Panc1 (cell line): ENCODE measurements at regions not wholly inside any gene's neighbourhood (a gene's known extent, or its start where the extent isn't known, plus 50 kb on each side); places are given as distances from the start of the nearest gene placed in this dataset.

Experiments used
- CTCF ChIP-seq: fragments of 450-650 bp; IDR thresholded peaks from 2 replicates; pipeline ENCODE4 v1.5.1; 2017; ENCODE audit warnings: mild to moderate bottlenecking
- POLR2AphosphoS5 ChIP-seq: IDR thresholded peaks from 2 replicates; pipeline ENCODE4 v1.6.1; 2012; ENCODE audit warnings: mild to moderate bottlenecking, low read depth, low read length, moderate library complexity
- SIN3A ChIP-seq: IDR thresholded peaks from 2 replicates; pipeline ENCODE4 v1.6.1; 2012; ENCODE audit warnings: low read depth, mild to moderate bottlenecking, low read length, moderate library complexity, borderline replicate concordance; ENCODE audit not compliant: insufficient read depth
- TCF7L2 ChIP-seq: IDR thresholded peaks from 2 replicates; pipeline ENCODE4 v1.6.1; 2011; ENCODE audit warnings: mild to moderate bottlenecking, low read depth, low read length, inconsistent platforms
- TF ChIP-seq, protein P1 (sequence below), 2 experiments: IDR thresholded peaks; 2 replicates each; pipeline ENCODE4 v1.6.1; 2011 to 2012; ENCODE audit warnings: low read depth in 2 of 2, control low read depth in 1 of 2, low read length in 1 of 2, mild to moderate bottlenecking in 1 of 2, moderate library complexity in 1 of 2; ENCODE audit not compliant: insufficient read depth in 1 of 2

DNA sequence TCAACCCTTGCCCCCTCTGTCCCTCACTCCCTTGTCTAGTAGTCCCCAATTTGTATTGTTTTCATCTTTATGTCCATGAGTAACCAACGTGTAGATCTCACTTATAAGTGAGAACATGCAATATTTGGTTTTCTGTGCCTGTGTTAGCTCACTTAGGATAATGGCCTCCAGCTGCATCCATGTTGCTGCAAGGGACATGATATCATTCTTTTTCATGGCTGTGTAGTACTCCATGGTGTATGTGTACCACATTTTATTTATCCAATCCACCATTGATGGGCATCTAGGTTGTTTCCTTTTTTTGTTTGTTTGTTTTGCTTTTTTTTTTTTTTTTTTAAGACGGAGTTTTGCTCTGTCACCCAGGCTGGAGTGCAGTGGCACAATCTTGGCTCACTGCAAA, 63.0 kb upstream of the HS3ST4 start:
- TF ChIP-seq, protein P1, sequence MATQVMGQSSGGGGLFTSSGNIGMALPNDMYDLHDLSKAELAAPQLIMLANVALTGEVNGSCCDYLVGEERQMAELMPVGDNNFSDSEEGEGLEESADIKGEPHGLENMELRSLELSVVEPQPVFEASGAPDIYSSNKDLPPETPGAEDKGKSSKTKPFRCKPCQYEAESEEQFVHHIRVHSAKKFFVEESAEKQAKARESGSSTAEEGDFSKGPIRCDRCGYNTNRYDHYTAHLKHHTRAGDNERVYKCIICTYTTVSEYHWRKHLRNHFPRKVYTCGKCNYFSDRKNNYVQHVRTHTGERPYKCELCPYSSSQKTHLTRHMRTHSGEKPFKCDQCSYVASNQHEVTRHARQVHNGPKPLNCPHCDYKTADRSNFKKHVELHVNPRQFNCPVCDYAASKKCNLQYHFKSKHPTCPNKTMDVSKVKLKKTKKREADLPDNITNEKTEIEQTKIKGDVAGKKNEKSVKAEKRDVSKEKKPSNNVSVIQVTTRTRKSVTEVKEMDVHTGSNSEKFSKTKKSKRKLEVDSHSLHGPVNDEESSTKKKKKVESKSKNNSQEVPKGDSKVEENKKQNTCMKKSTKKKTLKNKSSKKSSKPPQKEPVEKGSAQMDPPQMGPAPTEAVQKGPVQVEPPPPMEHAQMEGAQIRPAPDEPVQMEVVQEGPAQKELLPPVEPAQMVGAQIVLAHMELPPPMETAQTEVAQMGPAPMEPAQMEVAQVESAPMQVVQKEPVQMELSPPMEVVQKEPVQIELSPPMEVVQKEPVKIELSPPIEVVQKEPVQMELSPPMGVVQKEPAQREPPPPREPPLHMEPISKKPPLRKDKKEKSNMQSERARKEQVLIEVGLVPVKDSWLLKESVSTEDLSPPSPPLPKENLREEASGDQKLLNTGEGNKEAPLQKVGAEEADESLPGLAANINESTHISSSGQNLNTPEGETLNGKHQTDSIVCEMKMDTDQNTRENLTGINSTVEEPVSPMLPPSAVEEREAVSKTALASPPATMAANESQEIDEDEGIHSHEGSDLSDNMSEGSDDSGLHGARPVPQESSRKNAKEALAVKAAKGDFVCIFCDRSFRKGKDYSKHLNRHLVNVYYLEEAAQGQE (IDR thresholded peaks at IDR 0.05; ENCODE audit: insufficient read depth in 1 of 2, low read depth in 2 of 2, low read length in 1 of 2): no peak
- TF ChIP-seq CTCF: no peak
- no peak for TF ChIP-seq POLR2AphosphoS5
- no peak for TF ChIP-seq SIN3A
- TF ChIP-seq TCF7L2: no peak
